Left lung (tissue), 4 donors: ENCODE measurements at regions not wholly inside any gene's neighbourhood (a gene's known extent, or its start where the extent isn't known, plus 50 kb on each side); places are given as distances from the start of the nearest gene placed in this dataset.

Source experiments
- ATAC-seq: fragments of 200-7000 bp; cut with Tn5 transposase; one replicate; pipeline ENCODE4 v1.9.1; 2020; ENCODE audit warnings: moderate library complexity
- DNase-seq, 4 donors: peaks; one replicate each; pipeline ENCODE4 v3.0.0-alpha.2; 2013 to 2020
- H3K27ac ChIP-seq, 2 donors: fragments of 200-600 bp; sonication (generic) in 1 of 2; one replicate each; pipeline versions ENCODE4 v1.5.0 to v1.8.0; 2020 to 2021
- H3K27me3 ChIP-seq, 2 donors: fragments of 200-600 bp; sonication (generic) in 1 of 2; one replicate each; pipeline versions ENCODE4 v1.5.0 to v1.8.0; 2020 to 2021
- H3K36me3 ChIP-seq, 2 donors: fragments of 200-600 bp; sonication (generic) in 1 of 2; one replicate each; pipeline versions ENCODE4 v1.5.0 to v1.8.0; 2020 to 2021
- H3K4me1 ChIP-seq, 2 donors: fragments of 200-600 bp; one replicate each; pipeline ENCODE4 v1.8.0; 2021
- H3K4me3 ChIP-seq, 2 donors: fragments of 200-600 bp; sonication (generic) in 1 of 2; one replicate each; pipeline versions ENCODE4 v1.5.0 to v1.8.0; 2020 to 2021; ENCODE audit warnings: mild to moderate bottlenecking in 1 of 2
- H3K9me3 ChIP-seq, 2 donors: fragments of 200-600 bp; sonication (generic) in 1 of 2; one replicate each; pipeline versions ENCODE4 v1.5.0 to v1.8.0; 2020 to 2021
- intact Hi-C, 2 donors: fragments of 100-400 bp; cut with DNase I; formaldehyde crosslinking; loops; one replicate each; pipeline versions ENCODE4 v1.11.2 to v1.14.2; 2022
- TF ChIP-seq, protein P1 (sequence below), 2 donors: fragments of 200-600 bp; sonication (generic) in 1 of 2; IDR thresholded peaks; one replicate each; pipeline versions ENCODE4 v1.5.0 to v1.8.0; 2021; ENCODE audit warnings: antibody characterized with exemption in 2 of 2
- donor health status: DM: no; HTN: yes; CAD: no.
- donor health status: DM: no; HTN: no; CAD: no.

DNA sequence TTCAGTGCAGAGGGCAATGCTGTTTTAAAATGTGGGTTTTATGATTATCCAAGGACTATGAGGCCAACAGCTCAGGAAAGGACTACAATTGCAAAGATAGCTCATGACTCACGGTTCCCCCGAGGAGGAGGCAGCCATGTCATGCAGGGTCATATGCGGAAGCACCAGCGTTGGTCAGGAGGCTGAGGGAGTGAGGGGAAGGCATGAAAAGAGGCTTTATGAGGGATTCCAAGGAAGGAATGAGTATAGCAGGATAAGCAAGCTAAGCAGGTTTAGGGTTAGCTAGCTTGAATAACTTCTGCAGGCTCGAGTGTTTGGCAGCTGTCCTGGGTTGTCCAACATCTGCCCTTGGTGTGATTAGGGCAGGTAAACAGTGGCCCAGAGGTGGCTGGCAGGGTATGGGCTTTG lies 495.1 kb downstream of the SETD4 start:
- DNase-seq (peak in 2 of 4 donors; percentile 21 to 70), ATAC-seq (peak; percentile 86)
- intact Hi-C loops: no loop called here
- no peak overlapping the region for H3K4me3 ChIP-seq
- H3K9me3 ChIP-seq: peaks cover 0 to 3% of the 10 kb centered on the region in 2 donors
- H3K36me3 ChIP-seq: no peaks in the 10 kb centered on the region
- H3K27me3 ChIP-seq: no peaks in the 10 kb centered on the region
- TF ChIP-seq, protein P1, sequence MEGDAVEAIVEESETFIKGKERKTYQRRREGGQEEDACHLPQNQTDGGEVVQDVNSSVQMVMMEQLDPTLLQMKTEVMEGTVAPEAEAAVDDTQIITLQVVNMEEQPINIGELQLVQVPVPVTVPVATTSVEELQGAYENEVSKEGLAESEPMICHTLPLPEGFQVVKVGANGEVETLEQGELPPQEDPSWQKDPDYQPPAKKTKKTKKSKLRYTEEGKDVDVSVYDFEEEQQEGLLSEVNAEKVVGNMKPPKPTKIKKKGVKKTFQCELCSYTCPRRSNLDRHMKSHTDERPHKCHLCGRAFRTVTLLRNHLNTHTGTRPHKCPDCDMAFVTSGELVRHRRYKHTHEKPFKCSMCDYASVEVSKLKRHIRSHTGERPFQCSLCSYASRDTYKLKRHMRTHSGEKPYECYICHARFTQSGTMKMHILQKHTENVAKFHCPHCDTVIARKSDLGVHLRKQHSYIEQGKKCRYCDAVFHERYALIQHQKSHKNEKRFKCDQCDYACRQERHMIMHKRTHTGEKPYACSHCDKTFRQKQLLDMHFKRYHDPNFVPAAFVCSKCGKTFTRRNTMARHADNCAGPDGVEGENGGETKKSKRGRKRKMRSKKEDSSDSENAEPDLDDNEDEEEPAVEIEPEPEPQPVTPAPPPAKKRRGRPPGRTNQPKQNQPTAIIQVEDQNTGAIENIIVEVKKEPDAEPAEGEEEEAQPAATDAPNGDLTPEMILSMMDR (IDR thresholded peaks at IDR 0.05): no peak
- peaks cover 5 to 17% of the 10 kb centered on the region in 2 donors for H3K4me1 ChIP-seq
- H3K27ac ChIP-seq: peak overlapping the region; percentile 57 to 66

DNA sequence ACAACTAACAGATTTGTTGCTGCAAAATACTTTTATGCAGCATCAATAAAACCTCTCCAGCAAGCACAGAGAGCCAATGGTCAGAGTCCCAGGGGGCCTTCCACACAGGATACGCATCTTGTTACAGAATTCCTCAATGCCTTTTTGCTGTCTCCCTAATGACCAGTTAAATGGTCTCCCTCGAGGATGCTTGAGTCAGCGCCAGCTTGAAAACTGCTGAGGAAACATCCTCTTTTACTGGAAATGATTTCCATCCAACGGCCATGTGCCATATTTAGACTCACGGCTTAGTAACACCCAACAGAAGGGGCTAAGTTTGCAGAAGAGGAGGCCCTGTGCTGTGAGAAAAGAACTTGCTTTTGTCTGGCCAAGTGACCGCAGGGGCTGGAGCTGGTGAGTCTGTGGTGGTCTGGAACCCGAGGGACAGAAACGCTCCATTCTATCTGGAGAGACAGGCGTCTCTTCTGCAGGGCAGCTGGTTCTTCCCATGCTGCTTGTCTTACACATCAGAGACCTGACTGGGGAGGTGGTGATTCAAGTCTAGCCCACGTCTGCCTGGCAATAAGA lies 496.4 kb downstream of the SETD4 start:
- H3K9me3 ChIP-seq: peaks cover 0 to 3% of the 10 kb centered on the region in 2 donors
- ATAC-seq (peak; percentile 57), DNase-seq (peak in 3 of 4 donors; percentile 23 to 66 (median 47))
- no peaks in the 10 kb centered on the region for H3K36me3 ChIP-seq
- H3K4me1 ChIP-seq: peaks cover 5 to 17% of the 10 kb centered on the region in 2 donors
- H3K4me3 ChIP-seq: no peak overlapping the region
- H3K27me3 ChIP-seq: no peaks in the 10 kb centered on the region
- intact Hi-C loops: no loop called here
- TF ChIP-seq, protein P1 (IDR thresholded peaks at IDR 0.05): no peak
- peak overlapping the region; percentile 57 to 66 for H3K27ac ChIP-seq

DNA sequence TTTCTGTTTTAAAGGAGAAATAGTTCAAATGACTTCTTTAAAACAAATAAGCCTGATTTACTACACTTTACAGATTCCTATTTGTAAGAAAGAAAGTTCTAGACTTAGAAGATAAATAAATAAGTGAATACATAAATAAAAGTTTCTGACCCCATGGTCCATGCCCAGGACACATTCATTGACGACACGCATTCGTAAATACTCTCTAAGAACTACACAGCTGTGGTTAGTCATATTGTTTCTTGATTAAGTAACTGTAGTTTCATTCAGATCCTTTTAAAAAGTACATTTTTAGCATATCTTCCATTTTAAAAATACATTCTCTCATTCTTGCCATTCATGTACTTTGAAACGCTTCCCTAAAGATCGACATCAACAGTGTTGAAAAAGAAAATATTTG lies 497.4 kb downstream of the SETD4 start:
- ATAC-seq: no peak
- no peak overlapping the region for H3K4me3 ChIP-seq
- intact Hi-C loops: no loop called here
- peak overlapping the region in 1 of 2 donors; percentile 1 for H3K27ac ChIP-seq
- DNase-seq: no peak
- TF ChIP-seq, protein P1 (IDR thresholded peaks at IDR 0.05): no peak
- H3K9me3 ChIP-seq: no peaks in the 10 kb centered on the region
- peaks cover 5 to 17% of the 10 kb centered on the region in 2 donors for H3K4me1 ChIP-seq
- H3K36me3 ChIP-seq: no peaks in the 10 kb centered on the region
- no peaks in the 10 kb centered on the region for H3K27me3 ChIP-seq

DNA sequence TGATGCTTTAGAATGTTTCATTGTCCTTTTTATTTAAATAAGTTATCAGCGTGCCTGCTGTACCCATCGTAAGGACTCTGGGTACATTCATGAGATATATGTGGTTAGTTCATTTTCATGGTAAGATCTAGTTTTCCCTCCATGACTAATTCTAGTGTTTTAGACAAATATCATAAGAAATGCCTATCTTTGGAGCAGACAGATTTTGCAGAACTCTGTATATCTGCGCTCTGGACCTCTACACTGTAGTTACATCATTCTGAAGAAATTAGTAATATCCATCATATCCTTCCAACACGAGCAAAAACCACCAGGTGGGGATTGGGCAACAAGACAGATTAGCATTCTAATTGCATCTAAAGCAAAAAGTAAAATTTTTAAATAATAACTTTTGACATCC lies 499.2 kb downstream of the SETD4 start:
- peaks cover 5 to 17% of the 10 kb centered on the region in 2 donors for H3K4me1 ChIP-seq
- no peaks in the 10 kb centered on the region for H3K9me3 ChIP-seq
- no peaks in the 10 kb centered on the region for H3K36me3 ChIP-seq
- no peak overlapping the region for H3K4me3 ChIP-seq
- intact Hi-C loops: no loop called here
- DNase-seq (no peak), ATAC-seq (no peak)
- no peak overlapping the region for H3K27ac ChIP-seq
- TF ChIP-seq, protein P1 (IDR thresholded peaks at IDR 0.05): no peak
- H3K27me3 ChIP-seq: no peaks in the 10 kb centered on the region

DNA sequence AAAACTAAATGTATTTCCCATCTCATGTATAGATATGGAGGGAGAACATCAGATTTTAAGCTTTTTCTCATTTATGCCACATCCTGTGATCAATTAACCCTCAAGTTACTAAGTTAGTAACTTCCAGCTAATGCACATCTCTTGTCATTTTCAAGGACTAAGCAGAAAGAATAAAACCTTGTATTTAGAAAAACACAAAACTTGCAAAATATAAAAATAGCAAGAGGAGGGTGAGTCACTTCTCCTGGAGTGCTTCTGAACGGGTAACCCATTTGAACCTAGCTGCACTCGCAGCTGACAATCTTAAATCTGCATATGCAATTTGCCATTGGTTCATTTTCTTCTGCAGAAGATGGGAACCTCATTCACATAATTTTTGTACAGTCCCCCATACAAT lies 500.5 kb downstream of the SETD4 start:
- Histone ChIP-seq H3K4me3 (no peak overlapping the region), H3K36me3 (no peaks in the 10 kb centered on the region), H3K27me3 (no peaks in the 10 kb centered on the region), H3K4me1 (peaks cover 5 to 13% of the 10 kb centered on the region in 2 donors), H3K27ac (no peak overlapping the region), H3K9me3 (no peaks in the 10 kb centered on the region)
- ATAC-seq: no peak
- intact Hi-C loops: no loop called here
- DNase-seq: no peak
- TF ChIP-seq, protein P1 (IDR thresholded peaks at IDR 0.05): no peak
